ENCODE measurements at regions not wholly inside any gene's neighbourhood (a gene's known extent, or its start where the extent isn't known, plus 50 kb on each side); places are given as distances from the start of the nearest gene placed in this dataset.

- no peak overlapping the region for H3K4me3 ChIP-seq (ENCODE audit: insufficient read length, low read depth)
- H3K36me3 ChIP-seq (ENCODE audit: insufficient read depth, insufficient read length, low read length) = no peaks in the 10 kb centered on the region
- H3K9ac ChIP-seq (ENCODE audit: insufficient read length, low read depth) = no peak overlapping the region
- no peaks in the 10 kb centered on the region for H3K4me1 ChIP-seq (ENCODE audit: insufficient read depth, insufficient read length)
- DNase-seq (ENCODE audit: low read depth, low spot score) = no peak
- no peaks in the 10 kb centered on the region for H3K9me3 ChIP-seq (ENCODE audit: insufficient read depth, low read length)
- TF ChIP-seq ZNF274 (IDR thresholded peaks at IDR 0.05; ENCODE audit: low read depth, low read length) = no peak
- no peaks in the 10 kb centered on the region for H3K27me3 ChIP-seq (ENCODE audit: insufficient read depth, insufficient read length)
Observed at GRCh38 chr9:8030095-8030494, 230.5 kb upstream of the DMAC1 start.

GRCh38 chr9:8027351-8027750 is 227.8 kb upstream of the DMAC1 start:
- Histone ChIP-seq H3K4me1 (ENCODE audit: insufficient read depth, insufficient read length) (no peaks in the 10 kb centered on the region), H3K27me3 (ENCODE audit: insufficient read depth, insufficient read length) (no peaks in the 10 kb centered on the region), H3K9me3 (ENCODE audit: insufficient read depth, low read length) (no peaks in the 10 kb centered on the region), H3K36me3 (ENCODE audit: insufficient read depth, insufficient read length, low read length) (no peaks in the 10 kb centered on the region), H3K9ac (ENCODE audit: insufficient read length, low read depth) (no peak overlapping the region), H3K4me3 (ENCODE audit: insufficient read length, low read depth) (no peak overlapping the region)
- TF ChIP-seq ZNF274 (IDR thresholded peaks at IDR 0.05; ENCODE audit: low read depth, low read length) (no peak), SUZ12 (IDR thresholded peaks at IDR 0.05; ENCODE audit: extremely low read depth, insufficient read depth, insufficient read length) (no peak), YY1 (IDR thresholded peaks at IDR 0.05; ENCODE audit: insufficient read depth, insufficient read length) (no peak)
- no peak for DNase-seq (ENCODE audit: low read depth, low spot score)

GRCh38 chr9:8025551-8025950 is 226.0 kb upstream of the DMAC1 start:
- Histone ChIP-seq H3K4me3 (ENCODE audit: insufficient read length, low read depth) (no peak overlapping the region), H3K27me3 (ENCODE audit: insufficient read depth, insufficient read length) (no peaks in the 10 kb centered on the region), H3K36me3 (ENCODE audit: insufficient read depth, insufficient read length, low read length) (no peaks in the 10 kb centered on the region), H3K4me1 (ENCODE audit: insufficient read depth, insufficient read length) (no peaks in the 10 kb centered on the region), H3K9me3 (ENCODE audit: insufficient read depth, low read length) (no peaks in the 10 kb centered on the region), H3K9ac (ENCODE audit: insufficient read length, low read depth) (no peak overlapping the region)
- no peak for DNase-seq (ENCODE audit: low read depth, low spot score)
- TF ChIP-seq YY1 (IDR thresholded peaks at IDR 0.05; ENCODE audit: insufficient read depth, insufficient read length) = no peak
- TF ChIP-seq ZNF274 (IDR thresholded peaks at IDR 0.05; ENCODE audit: low read depth, low read length) = no peak
- no peak for TF ChIP-seq SUZ12 (IDR thresholded peaks at IDR 0.05; ENCODE audit: extremely low read depth, insufficient read depth, insufficient read length)

GRCh38 chr9:8020186-8020585 is 220.6 kb upstream of the DMAC1 start:
- Histone ChIP-seq H3K9me3 (ENCODE audit: insufficient read depth, low read length) (no peaks in the 10 kb centered on the region), H3K36me3 (ENCODE audit: insufficient read depth, insufficient read length, low read length) (no peaks in the 10 kb centered on the region), H3K27me3 (ENCODE audit: insufficient read depth, insufficient read length) (no peaks in the 10 kb centered on the region), H3K9ac (ENCODE audit: insufficient read length, low read depth) (no peak overlapping the region), H3K4me1 (ENCODE audit: insufficient read depth, insufficient read length) (no peaks in the 10 kb centered on the region), H3K4me3 (ENCODE audit: insufficient read length, low read depth) (no peak overlapping the region)
- no peak for DNase-seq (ENCODE audit: low read depth, low spot score)
- TF ChIP-seq ZNF274 (IDR thresholded peaks at IDR 0.05; ENCODE audit: low read depth, low read length) (no peak), YY1 (IDR thresholded peaks at IDR 0.05; ENCODE audit: insufficient read depth, insufficient read length) (no peak), SUZ12 (IDR thresholded peaks at IDR 0.05; ENCODE audit: extremely low read depth, insufficient read depth, insufficient read length) (no peak)

GRCh38 chr9:8019636-8020035 is 220.1 kb upstream of the DMAC1 start:
- Histone ChIP-seq H3K4me1 (ENCODE audit: insufficient read depth, insufficient read length) (no peaks in the 10 kb centered on the region), H3K9ac (ENCODE audit: insufficient read length, low read depth) (no peak overlapping the region), H3K27me3 (ENCODE audit: insufficient read depth, insufficient read length) (no peaks in the 10 kb centered on the region), H3K4me3 (ENCODE audit: insufficient read length, low read depth) (no peak overlapping the region), H3K36me3 (ENCODE audit: insufficient read depth, insufficient read length, low read length) (no peaks in the 10 kb centered on the region), H3K9me3 (ENCODE audit: insufficient read depth, low read length) (no peaks in the 10 kb centered on the region)
- no peak for TF ChIP-seq ZNF274 (IDR thresholded peaks at IDR 0.05; ENCODE audit: low read depth, low read length)
- TF ChIP-seq SUZ12 (IDR thresholded peaks at IDR 0.05; ENCODE audit: extremely low read depth, insufficient read depth, insufficient read length) = no peak
- TF ChIP-seq YY1 (IDR thresholded peaks at IDR 0.05; ENCODE audit: insufficient read depth, insufficient read length) = no peak
- DNase-seq (ENCODE audit: low read depth, low spot score) = no peak

- Histone ChIP-seq H3K9me3 (ENCODE audit: insufficient read depth, low read length) (no peaks in the 10 kb centered on the region), H3K36me3 (ENCODE audit: insufficient read depth, insufficient read length, low read length) (no peaks in the 10 kb centered on the region), H3K9ac (ENCODE audit: insufficient read length, low read depth) (no peak overlapping the region), H3K4me3 (ENCODE audit: insufficient read length, low read depth) (no peak overlapping the region), H3K27me3 (ENCODE audit: insufficient read depth, insufficient read length) (no peaks in the 10 kb centered on the region), H3K4me1 (ENCODE audit: insufficient read depth, insufficient read length) (no peaks in the 10 kb centered on the region)
- DNase-seq (ENCODE audit: low read depth, low spot score) = no peak
- TF ChIP-seq ZNF274 (IDR thresholded peaks at IDR 0.05; ENCODE audit: low read depth, low read length) = no peak
- no peak for TF ChIP-seq YY1 (IDR thresholded peaks at IDR 0.05; ENCODE audit: insufficient read depth, insufficient read length)
- no peak for TF ChIP-seq SUZ12 (IDR thresholded peaks at IDR 0.05; ENCODE audit: extremely low read depth, insufficient read depth, insufficient read length)
Observed at GRCh38 chr9:8014997-8015682, 215.6 kb upstream of the DMAC1 start.

- Histone ChIP-seq H3K9me3 (ENCODE audit: insufficient read depth, low read length) (no peaks in the 10 kb centered on the region), H3K9ac (ENCODE audit: insufficient read length, low read depth) (no peak overlapping the region), H3K36me3 (ENCODE audit: insufficient read depth, insufficient read length, low read length) (no peaks in the 10 kb centered on the region), H3K27me3 (ENCODE audit: insufficient read depth, insufficient read length) (no peaks in the 10 kb centered on the region), H3K4me3 (ENCODE audit: insufficient read length, low read depth) (no peak overlapping the region), H3K4me1 (ENCODE audit: insufficient read depth, insufficient read length) (no peaks in the 10 kb centered on the region)
- no peak for DNase-seq (ENCODE audit: low read depth, low spot score)
- no peak for TF ChIP-seq SUZ12 (IDR thresholded peaks at IDR 0.05; ENCODE audit: extremely low read depth, insufficient read depth, insufficient read length)
- TF ChIP-seq YY1 (IDR thresholded peaks at IDR 0.05; ENCODE audit: insufficient read depth, insufficient read length) = no peak
- no peak for TF ChIP-seq ZNF274 (IDR thresholded peaks at IDR 0.05; ENCODE audit: low read depth, low read length)
Observed at GRCh38 chr9:8012986-8013385, 213.4 kb upstream of the DMAC1 start.
